ENCODE measurements at regions not wholly inside any gene's neighbourhood (a gene's known extent, or its start where the extent isn't known, plus 50 kb on each side); places are given as distances from the start of the nearest gene placed in this dataset.

DNA sequence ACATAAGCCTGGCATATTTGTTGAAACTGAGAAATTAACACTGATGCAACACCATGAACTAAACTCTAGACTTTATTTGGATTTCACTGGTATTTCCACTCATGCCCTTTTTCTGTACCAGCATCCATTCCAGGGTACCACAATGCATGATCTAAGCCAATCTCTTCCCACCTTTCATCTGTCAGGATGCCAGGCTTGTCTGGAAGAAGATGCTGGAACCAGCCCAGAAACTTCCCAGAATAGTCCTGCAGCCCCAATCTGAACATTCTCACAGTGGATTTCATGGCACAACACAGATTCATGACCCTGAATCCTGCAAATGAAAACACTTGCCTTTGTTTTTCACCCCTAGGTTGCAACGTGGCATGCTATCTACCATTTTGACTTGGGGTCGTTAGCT is 189.3 kb upstream of the LHX5 start:
- TF ChIP-seq, protein P1, sequence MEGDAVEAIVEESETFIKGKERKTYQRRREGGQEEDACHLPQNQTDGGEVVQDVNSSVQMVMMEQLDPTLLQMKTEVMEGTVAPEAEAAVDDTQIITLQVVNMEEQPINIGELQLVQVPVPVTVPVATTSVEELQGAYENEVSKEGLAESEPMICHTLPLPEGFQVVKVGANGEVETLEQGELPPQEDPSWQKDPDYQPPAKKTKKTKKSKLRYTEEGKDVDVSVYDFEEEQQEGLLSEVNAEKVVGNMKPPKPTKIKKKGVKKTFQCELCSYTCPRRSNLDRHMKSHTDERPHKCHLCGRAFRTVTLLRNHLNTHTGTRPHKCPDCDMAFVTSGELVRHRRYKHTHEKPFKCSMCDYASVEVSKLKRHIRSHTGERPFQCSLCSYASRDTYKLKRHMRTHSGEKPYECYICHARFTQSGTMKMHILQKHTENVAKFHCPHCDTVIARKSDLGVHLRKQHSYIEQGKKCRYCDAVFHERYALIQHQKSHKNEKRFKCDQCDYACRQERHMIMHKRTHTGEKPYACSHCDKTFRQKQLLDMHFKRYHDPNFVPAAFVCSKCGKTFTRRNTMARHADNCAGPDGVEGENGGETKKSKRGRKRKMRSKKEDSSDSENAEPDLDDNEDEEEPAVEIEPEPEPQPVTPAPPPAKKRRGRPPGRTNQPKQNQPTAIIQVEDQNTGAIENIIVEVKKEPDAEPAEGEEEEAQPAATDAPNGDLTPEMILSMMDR (IDR thresholded peaks at IDR 0.05; ENCODE audit: low read length), result no peak
- TF ChIP-seq EZH2 (optimal IDR thresholded peaks at IDR 0.05; ENCODE audit: low read depth, low read length), result no peak
